Renal pelvis (tissue), 1 donor: ENCODE measurements at regions not wholly inside any gene's neighbourhood (a gene's known extent, or its start where the extent isn't known, plus 50 kb on each side); places are given as distances from the start of the nearest gene placed in this dataset.
"Not testable (repeated sequence)": the region's sequence is repeated elsewhere in the genome, so short reads cannot be mapped to it uniquely, and the experiment has no call there.

ENCODE experiments used
- DNase-seq: peaks from one replicate; pipeline ENCODE4 v3.0.0-alpha.2; 2013

GRCh38 chr6:23655525-23655924 lies 470.5 kb upstream of the NRSN1 start:
- no peak for DNase-seq

- DNase-seq = peak; percentile 40
Observed at GRCh38 chr6:23656255-23657194, 469.5 kb upstream of the NRSN1 start.

DNA sequence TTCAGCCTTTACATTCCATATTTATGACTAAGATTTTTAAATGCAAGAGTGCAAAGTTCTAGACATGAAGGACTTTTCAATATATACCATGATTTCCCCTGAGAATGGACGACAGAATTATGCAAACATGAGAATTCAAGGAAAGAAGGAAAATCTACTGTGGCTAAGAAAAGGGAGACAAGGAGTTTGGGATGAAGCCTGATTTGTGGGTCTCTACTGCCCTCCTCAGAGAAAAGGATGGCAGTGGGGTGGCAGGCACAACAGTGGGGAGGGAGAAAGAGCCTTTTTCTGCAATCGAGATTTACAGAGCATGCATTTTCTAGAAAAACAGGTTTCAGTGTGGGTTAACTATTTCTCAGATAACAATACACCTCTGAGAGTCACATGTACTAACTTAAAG lies 466.9 kb upstream of the NRSN1 start:
- peak; percentile 68 for DNase-seq

DNA sequence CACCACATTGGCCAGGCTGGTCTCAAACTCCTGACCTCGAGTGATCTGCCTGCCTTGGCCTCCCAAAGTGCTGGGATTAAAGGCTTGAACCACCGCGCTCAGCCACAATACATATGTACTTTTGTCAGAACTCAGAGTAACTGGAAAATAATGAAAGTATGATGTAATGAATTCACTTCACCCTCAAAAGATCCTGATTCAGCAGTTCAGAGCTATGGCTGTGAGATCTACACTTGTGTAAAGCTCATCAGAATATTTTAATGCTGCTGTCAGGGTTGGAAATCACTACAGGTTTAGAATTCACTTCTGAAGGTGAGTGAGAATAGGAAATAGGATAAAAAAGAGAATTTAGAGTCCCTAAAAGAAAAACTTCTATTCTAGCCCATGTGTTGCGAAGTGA lies 464.5 kb upstream of the NRSN1 start:
- no peak for DNase-seq

DNA sequence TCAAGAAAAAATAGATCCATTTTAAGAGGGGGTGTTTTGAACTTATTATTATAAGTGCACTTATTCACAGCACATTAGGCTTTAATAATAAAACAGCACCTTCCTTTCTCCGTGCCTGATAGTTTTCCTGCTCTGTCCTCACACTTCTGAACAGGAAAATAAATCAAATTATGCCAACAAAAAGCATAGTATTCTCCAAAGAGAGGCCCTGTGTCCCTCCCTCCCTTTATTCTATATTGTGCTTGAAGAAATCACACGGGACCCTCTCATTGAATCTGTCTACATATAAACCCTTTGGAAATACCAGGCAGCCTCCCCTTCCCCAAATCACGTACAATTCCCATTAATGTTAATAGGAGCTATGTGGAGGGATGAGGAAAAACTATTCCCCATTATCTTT lies 462.9 kb upstream of the NRSN1 start:
- DNase-seq = no peak

DNA sequence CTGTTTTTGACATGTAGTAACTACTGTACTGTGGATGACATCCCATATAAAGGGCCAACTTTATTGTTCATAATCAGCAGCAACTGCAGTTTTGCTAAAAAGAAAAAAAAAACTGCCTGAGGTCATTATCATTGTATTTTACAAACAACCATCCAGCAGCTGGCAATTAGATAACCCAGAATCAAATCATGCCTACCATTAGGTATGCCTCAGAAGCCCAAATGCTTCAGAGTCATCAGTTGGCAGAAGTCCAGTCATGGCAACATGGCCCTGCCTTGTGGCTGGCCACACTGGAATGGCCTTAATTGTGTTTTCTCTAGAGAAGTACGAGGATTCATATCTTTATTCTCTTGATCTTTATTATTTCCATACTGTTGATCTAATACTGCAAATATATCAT lies 462.4 kb upstream of the NRSN1 start:
- DNase-seq = no peak

- not testable (repeated sequence) for DNase-seq
Observed at GRCh38 chr6:23665911-23666310, 460.1 kb upstream of the NRSN1 start.

GRCh38 chr6:23672737-23673136 lies 453.3 kb upstream of the NRSN1 start:
- DNase-seq = no peak

- no peak for DNase-seq
Observed at GRCh38 chr6:23678626-23679025, 447.4 kb upstream of the NRSN1 start.

DNA sequence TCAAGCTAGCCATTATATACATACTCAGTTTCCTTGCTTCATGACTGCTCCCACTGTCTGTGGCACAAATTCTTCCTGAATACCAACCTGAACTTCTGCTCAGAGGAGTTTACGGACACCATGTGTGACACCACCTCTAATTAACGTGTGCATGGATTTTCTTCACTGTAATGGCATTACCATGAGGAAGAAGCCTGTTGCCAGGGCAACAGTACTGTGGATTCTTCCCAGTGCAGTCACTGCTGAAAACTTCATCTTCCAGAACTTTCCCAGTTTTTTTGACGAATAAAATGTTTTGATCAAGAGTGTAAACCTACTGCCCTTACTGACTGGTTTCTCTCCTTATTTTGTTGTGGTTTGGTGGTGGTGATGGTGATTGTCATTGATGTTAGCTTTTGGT lies 444.3 kb upstream of the NRSN1 start:
- no peak for DNase-seq

DNA sequence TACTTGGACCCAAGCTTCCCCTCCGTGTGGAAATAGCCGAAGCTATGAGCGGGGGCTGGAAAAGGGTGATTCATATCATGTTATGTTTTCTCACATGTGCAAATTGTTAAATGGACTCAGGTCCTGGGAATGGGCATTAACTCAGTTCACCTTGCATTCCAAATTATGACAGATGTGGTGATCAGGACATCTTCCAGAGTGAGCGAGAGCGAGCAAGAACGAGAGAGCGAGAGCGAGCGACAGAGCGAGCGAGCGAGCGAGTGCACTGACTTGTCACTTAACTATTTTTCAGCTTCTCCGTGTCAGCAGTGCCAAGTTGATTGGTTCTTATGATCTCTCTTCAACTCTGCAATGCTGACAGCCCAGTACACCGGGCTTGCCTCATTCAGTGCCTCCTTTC lies 437.4 kb upstream of the NRSN1 start:
- no peak for DNase-seq

DNA sequence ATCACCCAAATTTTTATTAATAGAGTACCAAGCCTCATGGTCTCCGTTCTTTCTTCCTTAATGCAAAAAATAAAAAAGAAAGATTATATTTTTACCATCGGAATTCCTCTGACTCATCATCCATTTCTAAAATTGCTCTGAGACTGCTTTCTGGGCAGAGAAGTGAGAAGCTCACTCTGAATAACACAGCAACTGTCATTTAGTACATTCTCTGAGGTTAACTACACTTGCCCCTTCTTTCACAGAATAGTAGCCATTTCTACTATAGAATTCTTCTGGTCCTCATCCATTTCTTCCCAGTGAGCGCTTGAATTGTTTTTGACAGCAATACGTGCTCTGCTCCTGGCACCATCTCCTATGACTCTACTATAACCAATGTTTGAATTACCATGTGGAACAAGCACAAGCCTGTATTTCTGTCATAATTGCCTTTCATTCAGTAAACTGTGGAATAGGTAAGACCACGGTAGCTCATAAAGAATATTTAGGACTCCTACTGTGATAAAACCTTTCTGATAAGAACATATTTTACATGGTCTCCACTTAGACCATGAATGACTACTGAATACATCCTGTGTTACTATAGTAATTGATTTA lies 435.5 kb upstream of the NRSN1 start:
- DNase-seq = no peak

- DNase-seq = no peak
Observed at GRCh38 chr6:23692184-23692583, 433.8 kb upstream of the NRSN1 start.

- DNase-seq = peak; percentile 29
Observed at GRCh38 chr6:23696992-23697391, 429.0 kb upstream of the NRSN1 start.

DNA sequence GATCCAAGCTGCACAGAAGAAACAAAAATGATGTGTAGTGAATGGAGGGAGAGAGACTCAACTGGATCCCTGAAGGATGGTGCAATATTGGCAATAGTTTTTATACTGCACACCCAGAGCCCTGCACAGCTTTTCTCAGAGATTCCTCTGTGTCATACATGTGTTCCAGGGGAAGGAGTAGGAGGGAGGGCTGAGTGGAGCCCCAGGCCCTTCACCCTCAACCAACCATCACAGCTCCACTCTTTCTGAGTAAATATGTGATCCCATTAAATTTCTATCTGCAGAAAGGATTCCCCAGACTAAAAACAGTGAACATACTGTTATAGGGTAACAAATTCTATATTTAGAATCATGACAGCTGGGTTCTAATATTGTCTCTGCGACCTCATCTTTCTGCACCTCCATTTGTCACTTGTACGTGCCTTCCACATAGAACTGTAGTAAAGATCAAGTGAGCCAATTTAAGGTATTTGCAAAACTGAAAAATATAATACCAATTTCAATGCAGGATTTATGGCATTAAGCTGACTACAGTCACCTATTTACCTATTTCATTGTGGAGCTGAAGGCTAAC lies 421.4 kb upstream of the NRSN1 start:
- no peak for DNase-seq

- DNase-seq = no peak
Observed at GRCh38 chr6:23705697-23706096, 420.3 kb upstream of the NRSN1 start.

GRCh38 chr6:23712756-23713155 lies 413.3 kb upstream of the NRSN1 start:
- no peak for DNase-seq

DNA sequence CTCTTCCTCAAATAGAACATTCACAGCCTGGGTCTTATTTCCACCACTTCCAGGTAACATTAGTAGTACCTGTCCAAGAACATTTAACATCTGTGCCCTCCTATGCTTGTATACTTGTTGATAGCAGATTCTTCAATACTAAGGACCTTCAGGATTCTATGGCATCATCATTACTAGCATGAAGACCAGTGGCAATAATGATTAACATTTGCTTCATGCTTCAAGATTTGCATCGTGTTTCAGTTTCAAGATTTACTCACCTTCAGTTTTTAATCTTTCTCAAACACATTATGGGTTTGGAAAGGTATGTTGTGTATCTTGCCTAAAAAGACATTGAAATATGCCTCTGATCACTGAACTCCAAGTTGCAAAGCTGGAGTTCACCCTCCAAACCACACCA lies 412.8 kb upstream of the NRSN1 start:
- DNase-seq = no peak

DNA sequence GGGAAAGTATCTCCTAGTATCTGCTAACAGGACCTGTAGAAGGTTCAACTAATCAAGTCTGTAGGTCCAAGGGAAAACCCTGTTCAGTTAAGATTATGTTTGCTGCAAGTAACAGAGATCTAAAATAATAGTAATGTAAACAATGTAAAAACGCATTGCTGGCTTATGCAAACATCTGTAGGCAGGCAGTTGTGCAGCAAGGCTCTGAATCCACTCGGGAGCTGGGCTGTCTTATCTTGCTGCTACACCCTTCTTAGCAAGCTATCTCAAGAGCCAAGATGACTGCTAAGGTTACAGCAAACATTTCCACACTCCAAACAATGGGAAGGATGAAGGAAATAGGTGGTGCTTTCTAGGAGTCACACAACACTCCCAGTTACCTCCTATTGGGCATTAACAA lies 397.3 kb upstream of the NRSN1 start:
- no peak for DNase-seq

- no peak for DNase-seq
Observed at GRCh38 chr6:23731609-23732008, 394.4 kb upstream of the NRSN1 start.

- DNase-seq = no peak
Observed at GRCh38 chr6:23732521-23732920, 393.5 kb upstream of the NRSN1 start.

DNA sequence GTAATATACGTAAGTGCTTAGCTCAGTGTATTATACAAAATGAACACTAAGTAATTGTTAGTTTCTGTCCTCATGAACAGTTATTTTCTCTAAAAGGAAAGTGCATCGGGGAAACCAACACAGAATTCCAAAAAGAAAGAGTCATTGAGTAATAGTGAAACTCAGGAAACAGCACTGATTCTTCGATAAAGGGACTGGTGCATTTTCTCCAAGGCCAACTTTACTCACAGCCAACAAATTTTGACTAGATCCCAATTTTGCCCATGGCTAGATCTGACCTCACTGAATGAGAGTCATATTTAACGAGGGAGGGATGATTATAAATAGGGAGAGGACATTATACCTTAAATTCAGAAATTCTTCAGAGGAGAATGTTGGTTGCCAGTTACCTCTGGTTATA lies 390.9 kb upstream of the NRSN1 start:
- no peak for DNase-seq

GRCh38 chr6:23736577-23736976 lies 389.4 kb upstream of the NRSN1 start:
- DNase-seq = no peak
